ENCODE measurements at regions not wholly inside any gene's neighbourhood (a gene's known extent, or its start where the extent isn't known, plus 50 kb on each side); places are given as distances from the start of the nearest gene placed in this dataset.

GRCh38 chr9:95648225-95648624 is 131.5 kb upstream of the PTCH1 start:
- TF ChIP-seq FOXP2 (optimal IDR thresholded peaks at IDR 0.05; ENCODE audit: borderline replicate concordance, extremely low read depth, extremely low read length, insufficient read depth) (no peak), SIN3A (IDR thresholded peaks at IDR 0.05; ENCODE audit: borderline replicate concordance, insufficient read depth, low read length) (no peak)

- no peak for TF ChIP-seq POLR2AphosphoS5 (IDR thresholded peaks at IDR 0.05; ENCODE audit: low read depth, low read length)
Measured at GRCh38 chr9:95645992-95646391, 129.2 kb upstream of the PTCH1 start.

DNA sequence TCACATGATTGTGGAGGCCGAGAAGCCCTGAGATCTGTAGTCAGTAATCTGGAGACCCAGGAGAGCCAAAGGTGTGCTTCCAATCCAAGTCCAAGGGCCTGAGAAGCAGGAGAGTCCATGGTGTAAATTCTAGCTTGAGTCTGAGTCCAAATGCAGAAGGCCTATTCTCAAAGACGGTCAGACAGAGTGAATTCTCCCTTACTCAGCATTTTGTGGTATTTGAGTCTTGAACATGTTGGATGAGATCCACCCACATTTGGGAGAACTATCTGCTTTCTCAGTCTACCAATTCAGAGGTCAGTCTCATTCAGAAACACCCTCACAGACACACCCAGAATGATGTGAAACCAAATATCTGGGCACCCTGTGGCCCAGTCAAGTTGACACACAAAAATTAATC is 128.8 kb upstream of the PTCH1 start:
- TF ChIP-seq FOXP2 (optimal IDR thresholded peaks at IDR 0.05; ENCODE audit: borderline replicate concordance, extremely low read depth, extremely low read length, insufficient read depth) (no peak), SIN3A (IDR thresholded peaks at IDR 0.05; ENCODE audit: borderline replicate concordance, insufficient read depth, low read length) (no peak), POLR2AphosphoS5 (IDR thresholded peaks at IDR 0.05; ENCODE audit: low read depth, low read length) (no peak), TAF1 (IDR thresholded peaks at IDR 0.05; ENCODE audit: borderline replicate concordance, insufficient read depth, low read length) (no peak)
- TF ChIP-seq, protein P1, sequence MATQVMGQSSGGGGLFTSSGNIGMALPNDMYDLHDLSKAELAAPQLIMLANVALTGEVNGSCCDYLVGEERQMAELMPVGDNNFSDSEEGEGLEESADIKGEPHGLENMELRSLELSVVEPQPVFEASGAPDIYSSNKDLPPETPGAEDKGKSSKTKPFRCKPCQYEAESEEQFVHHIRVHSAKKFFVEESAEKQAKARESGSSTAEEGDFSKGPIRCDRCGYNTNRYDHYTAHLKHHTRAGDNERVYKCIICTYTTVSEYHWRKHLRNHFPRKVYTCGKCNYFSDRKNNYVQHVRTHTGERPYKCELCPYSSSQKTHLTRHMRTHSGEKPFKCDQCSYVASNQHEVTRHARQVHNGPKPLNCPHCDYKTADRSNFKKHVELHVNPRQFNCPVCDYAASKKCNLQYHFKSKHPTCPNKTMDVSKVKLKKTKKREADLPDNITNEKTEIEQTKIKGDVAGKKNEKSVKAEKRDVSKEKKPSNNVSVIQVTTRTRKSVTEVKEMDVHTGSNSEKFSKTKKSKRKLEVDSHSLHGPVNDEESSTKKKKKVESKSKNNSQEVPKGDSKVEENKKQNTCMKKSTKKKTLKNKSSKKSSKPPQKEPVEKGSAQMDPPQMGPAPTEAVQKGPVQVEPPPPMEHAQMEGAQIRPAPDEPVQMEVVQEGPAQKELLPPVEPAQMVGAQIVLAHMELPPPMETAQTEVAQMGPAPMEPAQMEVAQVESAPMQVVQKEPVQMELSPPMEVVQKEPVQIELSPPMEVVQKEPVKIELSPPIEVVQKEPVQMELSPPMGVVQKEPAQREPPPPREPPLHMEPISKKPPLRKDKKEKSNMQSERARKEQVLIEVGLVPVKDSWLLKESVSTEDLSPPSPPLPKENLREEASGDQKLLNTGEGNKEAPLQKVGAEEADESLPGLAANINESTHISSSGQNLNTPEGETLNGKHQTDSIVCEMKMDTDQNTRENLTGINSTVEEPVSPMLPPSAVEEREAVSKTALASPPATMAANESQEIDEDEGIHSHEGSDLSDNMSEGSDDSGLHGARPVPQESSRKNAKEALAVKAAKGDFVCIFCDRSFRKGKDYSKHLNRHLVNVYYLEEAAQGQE (IDR thresholded peaks at IDR 0.05; ENCODE audit: insufficient read depth in 1 of 2, low read depth in 2 of 2, low read length in 2 of 2): no peak

DNA sequence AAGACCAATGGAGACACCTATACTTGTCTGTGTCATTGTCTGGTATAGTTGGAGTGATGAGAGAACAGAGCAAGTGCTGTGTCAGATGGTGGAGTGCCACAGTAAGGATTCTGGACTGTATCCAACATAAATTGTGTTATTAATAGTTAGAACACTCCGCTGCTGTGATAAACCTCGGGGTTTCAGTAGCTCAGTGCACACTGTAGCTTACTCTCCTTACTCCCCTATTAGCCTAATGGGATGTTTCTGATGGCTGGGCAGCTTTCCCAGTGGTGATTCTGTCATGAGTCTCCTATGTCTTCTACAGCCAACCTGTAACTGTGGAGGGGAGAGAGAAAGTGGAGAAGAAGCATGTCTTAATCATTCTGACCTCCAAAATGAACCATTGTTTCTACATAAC is 127.6 kb upstream of the PTCH1 start:
- TF ChIP-seq, protein P1 (IDR thresholded peaks at IDR 0.05; ENCODE audit: insufficient read depth in 1 of 2, low read depth in 2 of 2, low read length in 2 of 2): no peak
- no peak for TF ChIP-seq TAF1 (IDR thresholded peaks at IDR 0.05; ENCODE audit: borderline replicate concordance, insufficient read depth, low read length)
- TF ChIP-seq FOXP2 (optimal IDR thresholded peaks at IDR 0.05; ENCODE audit: borderline replicate concordance, extremely low read depth, extremely low read length, insufficient read depth): no peak
- TF ChIP-seq SIN3A (IDR thresholded peaks at IDR 0.05; ENCODE audit: borderline replicate concordance, insufficient read depth, low read length): no peak
- no peak for TF ChIP-seq POLR2AphosphoS5 (IDR thresholded peaks at IDR 0.05; ENCODE audit: low read depth, low read length)

- TF ChIP-seq TAF1 (IDR thresholded peaks at IDR 0.05; ENCODE audit: borderline replicate concordance, insufficient read depth, low read length): no peak
- no peak for TF ChIP-seq SIN3A (IDR thresholded peaks at IDR 0.05; ENCODE audit: borderline replicate concordance, insufficient read depth, low read length)
- no peak for TF ChIP-seq FOXP2 (optimal IDR thresholded peaks at IDR 0.05; ENCODE audit: borderline replicate concordance, extremely low read depth, extremely low read length, insufficient read depth)
- TF ChIP-seq, protein P1 (IDR thresholded peaks at IDR 0.05; ENCODE audit: insufficient read depth in 1 of 2, low read depth in 2 of 2, low read length in 2 of 2): no peak
Measured at GRCh38 chr9:95643619-95644018, 126.8 kb upstream of the PTCH1 start.

DNA sequence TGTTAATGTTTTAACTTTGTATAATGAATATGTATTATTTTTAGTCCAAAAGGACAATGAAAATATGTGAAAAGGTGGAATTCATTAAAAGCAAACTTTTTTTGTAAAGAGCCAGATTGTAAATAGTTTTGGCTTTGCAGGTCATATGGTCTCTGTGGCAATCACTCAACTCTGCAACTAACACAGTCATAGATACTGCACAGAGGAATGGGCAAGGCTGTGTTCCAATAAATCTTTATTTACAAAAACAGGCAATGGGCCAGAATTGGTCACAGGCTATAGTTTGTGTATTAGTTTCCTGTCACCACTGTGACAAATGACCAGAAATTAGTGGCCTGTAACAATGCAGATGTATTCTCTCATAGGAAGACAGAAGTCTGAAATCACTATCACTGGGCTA is 125.4 kb upstream of the PTCH1 start:
- TF ChIP-seq POLR2AphosphoS5 (IDR thresholded peaks at IDR 0.05; ENCODE audit: low read depth, low read length): no peak
- TF ChIP-seq SIN3A (IDR thresholded peaks at IDR 0.05; ENCODE audit: borderline replicate concordance, insufficient read depth, low read length): no peak
- TF ChIP-seq, protein P1 (IDR thresholded peaks at IDR 0.05; ENCODE audit: insufficient read depth in 1 of 2, low read depth in 2 of 2, low read length in 2 of 2): no peak
- TF ChIP-seq TAF1 (IDR thresholded peaks at IDR 0.05; ENCODE audit: borderline replicate concordance, insufficient read depth, low read length): no peak
- no peak for TF ChIP-seq FOXP2 (optimal IDR thresholded peaks at IDR 0.05; ENCODE audit: borderline replicate concordance, extremely low read depth, extremely low read length, insufficient read depth)

All from PFSK-1 (cell line).